SK-N-SH (cell line): ENCODE measurements at regions not wholly inside any gene's neighbourhood (a gene's known extent, or its start where the extent isn't known, plus 50 kb on each side); places are given as distances from the start of the nearest gene placed in this dataset.
A peak's percentile ranks its signal among the peaks of the same experiment; 100 is the strongest.

Experiments used
- CTCF ChIA-PET: fragments of 300-600, 350-600 bp; formaldehyde crosslinking; extraction: SDS; loops from one replicate; lab custom pipeline; 2021; lab: Yijun Ruan, JAX
- POLR2A ChIA-PET: fragments of 350-600 bp; sonication (Branson Sonifier 250); formaldehyde crosslinking; extraction: SDS; loops from one replicate; lab custom pipeline; 2020; ENCODE audit warnings: antibody characterized with exemption, inconsistent platforms; lab: Yijun Ruan, JAX
- DNase-seq: peaks from one replicate; pipeline ENCODE4 v3.0.0; 2012
- H2AFZ ChIP-seq: fragments of 200-600 bp; sonication (generic); 2 replicates; pipeline ENCODE4 v1.8.1; 2016; ENCODE audit warnings: antibody characterized with exemption, mild to moderate bottlenecking, low read depth
- H3F3A ChIP-seq: fragments of 200-600 bp; sonication (generic); replicated peaks from 2 replicates; pipeline ENCODE3; 2016; ENCODE audit warnings: antibody characterized with exemption, mild to moderate bottlenecking; ENCODE audit not compliant: insufficient read depth
- H3K27ac ChIP-seq, 2 experiments: fragments of 200-500 bp in 1 of 2; fragments of 200-600 bp in 1 of 2; sonication (Bioruptor generic) in 1 of 2; sonication (generic), shearing (Covaris generic) in 1 of 2; 2 replicates each; pipeline versions ENCODE4 v1.5.1 to v1.6.1; 2014 to 2016; ENCODE audit warnings: low read depth in 2 of 2, inconsistent platforms in 1 of 2, low read length in 1 of 2, mild to moderate bottlenecking in 1 of 2, mixed read lengths in 1 of 2
- H3K27me3 ChIP-seq: fragments of 200-600 bp; sonication (generic), shearing (Covaris generic); 2 replicates; pipeline ENCODE4 v1.6.1; 2016; ENCODE audit warnings: mixed run types; ENCODE audit not compliant: insufficient read depth
- H3K36me3 ChIP-seq, 2 experiments: fragments of 200-500 bp in 1 of 2; fragments of 200-600 bp in 1 of 2; sonication (Bioruptor generic) in 1 of 2; sonication (generic) in 1 of 2; replicated peaks in 1 of 2; 2 replicates each; pipeline versions ENCODE3 to v1.5.1; 2014 to 2016; ENCODE audit warnings: low read length in 1 of 2, mild to moderate bottlenecking in 1 of 2; ENCODE audit not compliant: insufficient read depth in 2 of 2, control insufficient read depth in 1 of 2
- H3K4me1 ChIP-seq, 2 experiments: fragments of 200-500 bp in 1 of 2; fragments of 200-600 bp in 1 of 2; sonication (Bioruptor generic) in 1 of 2; sonication (generic), shearing (Covaris generic) in 1 of 2; 2 replicates each; pipeline versions ENCODE4 v1.5.1 to v1.6.1; 2014 to 2016; ENCODE audit warnings: low read depth in 1 of 2, low read length in 1 of 2, mixed run types in 1 of 2; ENCODE audit not compliant: insufficient read depth in 2 of 2, control insufficient read depth in 1 of 2
- H3K4me2 ChIP-seq: fragments of 200-600 bp; sonication (generic), shearing (Covaris generic); 2 replicates; pipeline ENCODE4 v1.6.1; 2017; ENCODE audit warnings: mixed run types
- H3K4me3 ChIP-seq, 2 experiments: fragments of 200-500 bp in 1 of 2; fragments of 200-600 bp in 1 of 2; sonication (Bioruptor generic) in 1 of 2; sonication (generic), shearing (Covaris generic) in 1 of 2; 2 replicates each; pipeline versions ENCODE4 v1.5.1 to v1.8.1; 2014 to 2016; ENCODE audit warnings: low read depth in 2 of 2, inconsistent platforms in 1 of 2, low read length in 1 of 2, mild to moderate bottlenecking in 1 of 2, mixed read lengths in 1 of 2, moderate library complexity in 1 of 2
- H3K79me2 ChIP-seq: fragments of 200-600 bp; sonication (generic); 2 replicates; pipeline ENCODE4 v1.8.1; 2017; ENCODE audit warnings: mild to moderate bottlenecking; ENCODE audit not compliant: insufficient read depth
- H3K9ac ChIP-seq: fragments of 200-600 bp; sonication (generic); 2 replicates; pipeline ENCODE4 v1.6.1; 2017; ENCODE audit warnings: mixed run types
- H3K9me2 ChIP-seq: fragments of 200-600 bp; sonication (generic); 2 replicates; pipeline ENCODE4 v1.6.1; 2017; ENCODE audit warnings: mixed run types
- H3K9me3 ChIP-seq: fragments of 200-600 bp; sonication (generic); 2 replicates; pipeline ENCODE4 v1.6.1; 2017; ENCODE audit warnings: mixed run types, mild to moderate bottlenecking, moderate library complexity
- H4K20me1 ChIP-seq: fragments of 200-600 bp; sonication (generic); 2 replicates; pipeline ENCODE4 v1.6.1; 2017; ENCODE audit warnings: mild to moderate bottlenecking, mixed run types; ENCODE audit not compliant: insufficient read depth
- CHD2 ChIP-seq: fragments of 150-350 bp; IDR thresholded peaks from 2 replicates; pipeline ENCODE4 v1.6.1; 2018; ENCODE audit warnings: low read length; ENCODE audit not compliant: partially characterized antibody
- ELF1 ChIP-seq: IDR thresholded peaks from 2 replicates; pipeline ENCODE4 v1.4.0; 2012
- EP300 ChIP-seq, 2 experiments: IDR thresholded peaks; 2 replicates each; pipeline versions ENCODE4 v1.4.0 to v1.6.1; 2012; ENCODE audit warnings: borderline replicate concordance in 1 of 2, low read depth in 1 of 2, low read length in 1 of 2
- EZH2phosphoT487 ChIP-seq: fragments of 200-600 bp; sonication (generic); IDR thresholded peaks from 2 replicates; pipeline ENCODE4 v1.6.1; 2017; ENCODE audit warnings: low read depth, mixed run types, mild to moderate bottlenecking, antibody characterized with exemption, moderate library complexity, borderline replicate concordance
- FOSL2 ChIP-seq: IDR thresholded peaks from 2 replicates; pipeline ENCODE4 v1.4.0; 2012; ENCODE audit warnings: low read depth, mild to moderate bottlenecking, moderate library complexity, borderline replicate concordance
- FOXM1 ChIP-seq: IDR thresholded peaks from 2 replicates; pipeline ENCODE4 v1.4.0; 2012; ENCODE audit warnings: low read depth, mild to moderate bottlenecking
- GABPA ChIP-seq: IDR thresholded peaks from 2 replicates; pipeline ENCODE4 v1.4.0; 2012; ENCODE audit warnings: low read depth, mild to moderate bottlenecking
- JUND ChIP-seq: IDR thresholded peaks from 2 replicates; pipeline ENCODE4 v1.4.0; 2012
- MEF2A ChIP-seq: IDR thresholded peaks from 2 replicates; pipeline ENCODE4 v1.4.0; 2012; ENCODE audit warnings: low read depth, borderline replicate concordance
- MXI1 ChIP-seq: IDR thresholded peaks from 2 replicates; pipeline ENCODE4 v1.6.1; 2012; ENCODE audit warnings: mild to moderate bottlenecking, low read depth, low read length, improper control_type of control experiment
- NFIC ChIP-seq: IDR thresholded peaks from 2 replicates; pipeline ENCODE4 v1.4.0; 2012; ENCODE audit warnings: borderline replicate concordance
- NRF1 ChIP-seq: IDR thresholded peaks from 2 replicates; pipeline ENCODE4 v1.6.1; 2012; ENCODE audit warnings: low read depth, mild to moderate bottlenecking, low read length
- POLR2AphosphoS5 ChIP-seq: IDR thresholded peaks from 2 replicates; pipeline ENCODE4 v1.6.1; 2012; ENCODE audit warnings: low read depth, low read length
- RCOR1 ChIP-seq: fragments of 150-350 bp; IDR thresholded peaks from 2 replicates; pipeline ENCODE4 v1.6.1; 2017; ENCODE audit warnings: antibody characterized with exemption, low read length
- RXRA ChIP-seq: IDR thresholded peaks from 2 replicates; pipeline ENCODE4 v1.4.0; 2012; ENCODE audit warnings: low read depth, mild to moderate bottlenecking, borderline replicate concordance
- SIN3A ChIP-seq: IDR thresholded peaks from 2 replicates; pipeline ENCODE4 v1.6.1; 2012; ENCODE audit warnings: low read depth, mild to moderate bottlenecking, low read length, moderate library complexity, borderline replicate concordance
- SMC3 ChIP-seq: IDR thresholded peaks from 2 replicates; pipeline ENCODE4 v1.6.1; 2012; ENCODE audit warnings: low read depth, low read length, improper control_type of control experiment
- TCF12 ChIP-seq: IDR thresholded peaks from 2 replicates; pipeline ENCODE4 v1.4.0; 2012
- TEAD4 ChIP-seq: IDR thresholded peaks from 2 replicates; pipeline ENCODE4 v1.4.0; 2012; ENCODE audit warnings: mild to moderate bottlenecking, borderline replicate concordance; ENCODE audit not compliant: insufficient read depth
- YY1 ChIP-seq: IDR thresholded peaks from 2 replicates; pipeline ENCODE4 v1.4.0; 2012; ENCODE audit warnings: low read depth, mild to moderate bottlenecking
- WGBS: methylation state at CpG from one replicate; pipeline ENCODE4 v1.1.6; 2017; ENCODE audit warnings: low lambda C conversion rate; 5-methylcytosine and 5-hydroxymethylcytosine counted together
- TF ChIP-seq, protein P1 (sequence below): fragments of 200-600 bp; sonication (generic); IDR thresholded peaks from 2 replicates; pipeline ENCODE4 v1.6.1; 2017; ENCODE audit warnings: antibody characterized with exemption, mild to moderate bottlenecking, moderate library complexity
- TF ChIP-seq, protein P2 (sequence below): IDR thresholded peaks from 2 replicates; pipeline ENCODE4 v1.4.0; 2012; ENCODE audit warnings: low read depth

DNA sequence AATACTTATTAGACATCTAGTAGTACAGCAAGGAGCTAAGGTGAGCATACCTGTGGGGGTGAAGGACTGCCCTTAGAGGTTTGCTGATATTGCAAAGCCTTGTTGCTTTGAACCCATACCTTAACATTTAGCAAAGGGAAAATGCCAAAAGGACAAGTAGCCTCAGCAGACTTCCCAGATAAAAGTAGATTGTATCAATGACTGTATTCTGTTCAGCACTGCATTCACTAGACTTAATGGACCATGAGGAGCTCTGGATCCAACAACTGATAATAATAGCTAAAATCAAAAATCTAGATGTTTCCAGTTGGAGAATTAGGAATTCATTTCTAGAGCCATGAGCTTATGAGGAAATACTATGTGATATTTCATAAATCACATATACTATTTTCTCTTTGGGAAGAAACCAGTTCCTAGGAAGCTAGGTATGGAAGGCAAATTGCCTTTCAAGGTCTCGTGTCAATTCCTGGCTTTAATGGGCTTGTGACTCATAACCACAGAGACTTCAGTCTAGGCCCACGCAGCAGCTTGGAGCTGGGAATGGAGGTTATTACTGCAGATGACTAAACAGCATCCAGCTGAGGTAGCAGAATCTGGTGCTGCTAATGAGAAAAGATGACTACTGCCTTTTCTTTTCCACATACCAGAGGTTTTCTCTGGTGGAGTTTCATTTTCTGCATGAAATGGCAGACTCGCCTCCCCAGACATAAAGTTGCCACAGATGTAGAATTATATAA is 191.2 kb upstream of the NABP1 start:
- Histone ChIP-seq H3F3A (peaks cover 11% of the 10 kb centered on the region), H4K20me1 (no peaks in the 10 kb centered on the region), H3K4me3 (no peak overlapping the region), H3K9ac (no peak overlapping the region), H3K27me3 (no peaks in the 10 kb centered on the region), H3K79me2 (no peaks in the 10 kb centered on the region), H2AFZ (no peak overlapping the region), H3K9me2 (no peaks in the 10 kb centered on the region), H3K4me2 (peak overlapping the region; percentile 56; the same call in 1 of the 2 replicates), H3K4me1 (peaks cover 2 to 6% of the 10 kb centered on the region in 2 experiments), H3K27ac (peak overlapping the region; percentile 28 to 57; a peak in 3 of 4 replicates), H3K9me3 (no peaks in the 10 kb centered on the region; the same call in 1 of the 2 replicates), H3K36me3 (no peaks in the 10 kb centered on the region)
- 37% methylated on average over 3 of the region's 3 CpGs for WGBS
- no peak for DNase-seq
- TF ChIP-seq ELF1 (no peak), FOXM1 (no peak), RCOR1 (no peak), GABPA (no peak), NRF1 (no peak), JUND (peak; percentile 62; the same call in 1 of the 2 replicates), SMC3 (no peak), TCF12 (peak; percentile 70), EP300 (IDR thresholded peaks at IDR 0.05; ENCODE audit: borderline replicate concordance in 1 of 2, low read depth in 1 of 2, low read length in 1 of 2) (no peak; a peak in 1 of 4 replicates), FOSL2 (peak; percentile 77; the same call in 1 of the 2 replicates), CHD2 (no peak), NFIC (0 out of 2 replicates have a peak, but pooled peaks have one; percentile 14), POLR2AphosphoS5 (no peak; the same call in 1 of the 2 replicates), RXRA (no peak)
- TF ChIP-seq, protein P1, sequence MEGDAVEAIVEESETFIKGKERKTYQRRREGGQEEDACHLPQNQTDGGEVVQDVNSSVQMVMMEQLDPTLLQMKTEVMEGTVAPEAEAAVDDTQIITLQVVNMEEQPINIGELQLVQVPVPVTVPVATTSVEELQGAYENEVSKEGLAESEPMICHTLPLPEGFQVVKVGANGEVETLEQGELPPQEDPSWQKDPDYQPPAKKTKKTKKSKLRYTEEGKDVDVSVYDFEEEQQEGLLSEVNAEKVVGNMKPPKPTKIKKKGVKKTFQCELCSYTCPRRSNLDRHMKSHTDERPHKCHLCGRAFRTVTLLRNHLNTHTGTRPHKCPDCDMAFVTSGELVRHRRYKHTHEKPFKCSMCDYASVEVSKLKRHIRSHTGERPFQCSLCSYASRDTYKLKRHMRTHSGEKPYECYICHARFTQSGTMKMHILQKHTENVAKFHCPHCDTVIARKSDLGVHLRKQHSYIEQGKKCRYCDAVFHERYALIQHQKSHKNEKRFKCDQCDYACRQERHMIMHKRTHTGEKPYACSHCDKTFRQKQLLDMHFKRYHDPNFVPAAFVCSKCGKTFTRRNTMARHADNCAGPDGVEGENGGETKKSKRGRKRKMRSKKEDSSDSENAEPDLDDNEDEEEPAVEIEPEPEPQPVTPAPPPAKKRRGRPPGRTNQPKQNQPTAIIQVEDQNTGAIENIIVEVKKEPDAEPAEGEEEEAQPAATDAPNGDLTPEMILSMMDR = no peak
- TF ChIP-seq, protein P2, sequence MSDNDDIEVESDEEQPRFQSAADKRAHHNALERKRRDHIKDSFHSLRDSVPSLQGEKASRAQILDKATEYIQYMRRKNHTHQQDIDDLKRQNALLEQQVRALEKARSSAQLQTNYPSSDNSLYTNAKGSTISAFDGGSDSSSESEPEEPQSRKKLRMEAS = peak; percentile 38; the same call in 1 of the 2 replicates
- POLR2A ChIA-PET = no interaction called here
- CTCF ChIA-PET = interaction anchor here (0.8 to 2.7 kb wide), 6 partner anchors 9 to 434 kb away, joined by 3 to 8 read pairs (median 3); no protein-coding TSS in a partner anchor

DNA sequence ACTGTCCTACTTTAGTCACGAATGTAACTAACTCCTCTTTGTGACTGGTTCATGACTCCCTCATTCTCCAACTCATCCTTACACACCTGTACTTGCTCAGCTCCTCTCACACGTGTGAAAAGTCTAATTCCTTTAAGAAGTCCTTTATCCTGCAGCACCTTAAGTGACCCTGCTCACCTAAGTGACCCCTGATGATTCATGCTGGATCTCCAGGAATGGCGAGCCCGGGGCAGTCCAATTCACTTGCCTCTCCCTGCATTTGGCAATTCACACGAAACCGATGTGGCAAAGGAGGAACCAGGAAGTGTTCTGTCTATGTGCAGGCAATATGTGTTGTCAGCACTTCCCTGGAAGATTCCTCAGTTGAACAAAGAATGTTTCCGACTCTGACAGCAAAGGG is 189.8 kb upstream of the NABP1 start:
- no peaks in the 10 kb centered on the region; the same call in 1 of the 2 replicates for H3K9me3 ChIP-seq
- H3K9ac ChIP-seq = no peak overlapping the region
- H3K4me1 ChIP-seq = peaks cover 2 to 6% of the 10 kb centered on the region in 2 experiments
- H3K36me3 ChIP-seq = no peaks in the 10 kb centered on the region
- no peak overlapping the region for H3K27ac ChIP-seq
- H3K79me2 ChIP-seq = no peaks in the 10 kb centered on the region
- CTCF ChIA-PET = interaction anchor here (1.3 to 2.2 kb wide), 2 partner anchors 13 to 255 kb away, joined by 3 to 22 read pairs; no protein-coding TSS in a partner anchor
- H2AFZ ChIP-seq = no peak overlapping the region
- DNase-seq = no peak
- no peaks in the 10 kb centered on the region for H4K20me1 ChIP-seq
- no peaks in the 10 kb centered on the region for H3K27me3 ChIP-seq
- TF ChIP-seq POLR2AphosphoS5 (no peak), NFIC (no peak), YY1 (no peak), JUND (no peak), RCOR1 (no peak), EZH2phosphoT487 (no peak), EP300 (IDR thresholded peaks at IDR 0.05; ENCODE audit: borderline replicate concordance in 1 of 2, low read depth in 1 of 2, low read length in 1 of 2) (no peak), MEF2A (no peak), GABPA (no peak), TCF12 (no peak), TEAD4 (no peak), FOSL2 (no peak), SIN3A (no peak), MXI1 (no peak), ELF1 (no peak)
- TF ChIP-seq, all 33 proteins: peak for 0
- Histone ChIP-seq H3K4me2 (no peak overlapping the region), H3K9me2 (no peaks in the 10 kb centered on the region), H3K4me3 (no peak overlapping the region), H3F3A (peaks cover 11% of the 10 kb centered on the region)
- POLR2A ChIA-PET = interaction anchor here (0.7 to 1.0 kb wide), 2 partner anchors 60 to 215 kb away, joined by 3 read pairs; no protein-coding TSS in a partner anchor
- WGBS = 88% methylated on average over 7 of the region's 7 CpGs
